ENCODE measurements at regions not wholly inside any gene's neighbourhood (a gene's known extent, or its start where the extent isn't known, plus 50 kb on each side); places are given as distances from the start of the nearest gene placed in this dataset.

GRCh38 chr14:51495319-51495718 lies 156.4 kb upstream of the FRMD6 start:
- no peak overlapping the region for H3K4me3 ChIP-seq (ENCODE audit: low read depth, low read length)
- no peak for DNase-seq (ENCODE audit: low read depth)
- TF ChIP-seq, protein P1, sequence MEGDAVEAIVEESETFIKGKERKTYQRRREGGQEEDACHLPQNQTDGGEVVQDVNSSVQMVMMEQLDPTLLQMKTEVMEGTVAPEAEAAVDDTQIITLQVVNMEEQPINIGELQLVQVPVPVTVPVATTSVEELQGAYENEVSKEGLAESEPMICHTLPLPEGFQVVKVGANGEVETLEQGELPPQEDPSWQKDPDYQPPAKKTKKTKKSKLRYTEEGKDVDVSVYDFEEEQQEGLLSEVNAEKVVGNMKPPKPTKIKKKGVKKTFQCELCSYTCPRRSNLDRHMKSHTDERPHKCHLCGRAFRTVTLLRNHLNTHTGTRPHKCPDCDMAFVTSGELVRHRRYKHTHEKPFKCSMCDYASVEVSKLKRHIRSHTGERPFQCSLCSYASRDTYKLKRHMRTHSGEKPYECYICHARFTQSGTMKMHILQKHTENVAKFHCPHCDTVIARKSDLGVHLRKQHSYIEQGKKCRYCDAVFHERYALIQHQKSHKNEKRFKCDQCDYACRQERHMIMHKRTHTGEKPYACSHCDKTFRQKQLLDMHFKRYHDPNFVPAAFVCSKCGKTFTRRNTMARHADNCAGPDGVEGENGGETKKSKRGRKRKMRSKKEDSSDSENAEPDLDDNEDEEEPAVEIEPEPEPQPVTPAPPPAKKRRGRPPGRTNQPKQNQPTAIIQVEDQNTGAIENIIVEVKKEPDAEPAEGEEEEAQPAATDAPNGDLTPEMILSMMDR (IDR thresholded peaks at IDR 0.05; ENCODE audit: control insufficient read depth, extremely low read depth, insufficient read depth), result no peak

GRCh38 chr14:51498411-51499227 lies 153.1 kb upstream of the FRMD6 start:
- DNase-seq (ENCODE audit: low read depth), result no peak
- TF ChIP-seq, protein P1 (IDR thresholded peaks at IDR 0.05; ENCODE audit: control insufficient read depth, extremely low read depth, insufficient read depth), result no peak
- H3K4me3 ChIP-seq (ENCODE audit: low read depth, low read length), result no peak overlapping the region

GRCh38 chr14:51500776-51501175 lies 150.9 kb upstream of the FRMD6 start:
- DNase-seq (ENCODE audit: low read depth), result no peak
- TF ChIP-seq, protein P1 (IDR thresholded peaks at IDR 0.05; ENCODE audit: control insufficient read depth, extremely low read depth, insufficient read depth), result no peak
- H3K4me3 ChIP-seq (ENCODE audit: low read depth, low read length), result no peak overlapping the region

- TF ChIP-seq, protein P1 (IDR thresholded peaks at IDR 0.05; ENCODE audit: control insufficient read depth, extremely low read depth, insufficient read depth), result no peak
- DNase-seq (ENCODE audit: low read depth), result no peak
- no peak overlapping the region for H3K4me3 ChIP-seq (ENCODE audit: low read depth, low read length)
Measured at GRCh38 chr14:51501746-51502145, 150.0 kb upstream of the FRMD6 start.

GRCh38 chr14:51504669-51505068 lies 147.0 kb upstream of the FRMD6 start:
- no peak overlapping the region for H3K4me3 ChIP-seq (ENCODE audit: low read depth, low read length)
- TF ChIP-seq, protein P1 (IDR thresholded peaks at IDR 0.05; ENCODE audit: control insufficient read depth, extremely low read depth, insufficient read depth), result no peak
- DNase-seq (ENCODE audit: low read depth), result no peak

GRCh38 chr14:51507511-51507905 lies 144.2 kb upstream of the FRMD6 start:
- DNase-seq (ENCODE audit: low read depth), result no peak
- H3K4me3 ChIP-seq (ENCODE audit: low read depth, low read length), result no peak overlapping the region
- TF ChIP-seq, protein P1 (IDR thresholded peaks at IDR 0.05; ENCODE audit: control insufficient read depth, extremely low read depth, insufficient read depth), result no peak
